Esophagus muscularis mucosa (tissue), 4 donors: ENCODE measurements at regions not wholly inside any gene's neighbourhood (a gene's known extent, or its start where the extent isn't known, plus 50 kb on each side); places are given as distances from the start of the nearest gene placed in this dataset.

Source experiments
- DNase-seq: peaks from one replicate; pipeline ENCODE4 v3.0.0-alpha.2; 2017; ENCODE audit errors: extremely low spot score
- H3K27ac ChIP-seq, 4 donors: fragments of 200-600 bp; sonication (generic); replicated peaks in 1 of 4; 1 replicate in 3 of 4; 2 replicates in 1 of 4; pipeline ENCODE4 v1.5.1; 2016 to 2019; ENCODE audit warnings: mild to moderate bottlenecking in 1 of 4
- H3K27me3 ChIP-seq, 4 donors: fragments of 200-600 bp; sonication (generic); one replicate each; pipeline versions ENCODE4 v1.5.1 to v1.6.0; 2016 to 2019
- H3K36me3 ChIP-seq, 4 donors: fragments of 200-600 bp; sonication (generic); one replicate each; pipeline ENCODE4 v1.5.1; 2016 to 2019
- H3K4me1 ChIP-seq, 4 donors: fragments of 200-600 bp; sonication (generic); one replicate each; pipeline ENCODE4 v1.5.1; 2016 to 2019
- H3K4me3 ChIP-seq, 4 donors: fragments of 200-600 bp; sonication (generic); 1 replicate in 2 of 4; 2 replicates in 2 of 4; pipeline ENCODE4 v1.5.1; 2016 to 2019; ENCODE audit warnings: mild to moderate bottlenecking in 4 of 4, moderate library complexity in 1 of 4
- H3K9me3 ChIP-seq, 4 donors: fragments of 200-600 bp; sonication (generic); 1 replicate in 3 of 4; 2 replicates in 1 of 4; pipeline ENCODE4 v1.5.1; 2016 to 2019
- CTCF ChIP-seq, 3 experiments: fragments of 200-600 bp in 2 of 3; fragments of 450-650 bp in 1 of 3; sonication (generic) in 2 of 3; IDR thresholded peaks; one replicate each; pipeline ENCODE4 v1.5.1; 2017 to 2019; ENCODE audit warnings: antibody characterized with exemption in 3 of 3, mild to moderate bottlenecking in 2 of 3, moderate library complexity in 1 of 3
- EP300 ChIP-seq: sonication (generic); formaldehyde crosslinking; IDR thresholded peaks from one replicate; pipeline ENCODE4 v1.6.1; 2017; ENCODE audit warnings: antibody characterized with exemption
- POLR2A ChIP-seq: fragments of 450-650 bp; IDR thresholded peaks from one replicate; pipeline ENCODE4 v1.6.1; 2017; ENCODE audit warnings: antibody characterized with exemption, moderate library complexity, mild to moderate bottlenecking, low read depth
- POLR2AphosphoS5 ChIP-seq, 2 donors: sonication (generic); formaldehyde crosslinking; IDR thresholded peaks; one replicate each; pipeline ENCODE4 v1.6.1; 2017; ENCODE audit warnings: antibody characterized with exemption in 2 of 2
- WGBS: methylation state at CpG from one replicate; pipeline ENCODE4 v1.1.5; 2018; 5-methylcytosine and 5-hydroxymethylcytosine counted together
- intact Hi-C: fragments of 100-400 bp; cut with DNase I; formaldehyde crosslinking; loops from one replicate; pipeline ENCODE4 v1.15.1; 2023

GRCh38 chr5:163880302-163880701 lies 374.9 kb downstream of the MAT2B start:
- H3K4me3 ChIP-seq: no peak overlapping the region
- WGBS: 88% methylated on average over 2 of the region's 2 CpGs
- DNase-seq: no peak
- no peaks in the 10 kb centered on the region for H3K36me3 ChIP-seq
- no peaks in the 10 kb centered on the region for H3K9me3 ChIP-seq
- no peak overlapping the region for H3K27ac ChIP-seq
- intact Hi-C loops: no loop called here
- no peaks in the 10 kb centered on the region for H3K4me1 ChIP-seq
- H3K27me3 ChIP-seq: no peaks in the 10 kb centered on the region
- TF ChIP-seq POLR2AphosphoS5 (IDR thresholded peaks at IDR 0.05): no peak
- TF ChIP-seq POLR2A: no peak
- no peak for TF ChIP-seq EP300
- TF ChIP-seq CTCF (IDR thresholded peaks at IDR 0.05): no peak

GRCh38 chr5:163885117-163885516 lies 379.7 kb downstream of the MAT2B start:
- no peak for DNase-seq
- H3K4me1 ChIP-seq: no peaks in the 10 kb centered on the region
- H3K27me3 ChIP-seq: no peaks in the 10 kb centered on the region
- H3K9me3 ChIP-seq: no peaks in the 10 kb centered on the region
- H3K27ac ChIP-seq: no peak overlapping the region
- H3K4me3 ChIP-seq: no peak overlapping the region
- intact Hi-C loops: no loop called here
- TF ChIP-seq POLR2A: no peak
- no peak for TF ChIP-seq CTCF (IDR thresholded peaks at IDR 0.05)
- no peak for TF ChIP-seq EP300
- no peaks in the 10 kb centered on the region for H3K36me3 ChIP-seq
- WGBS: 56% methylated on average over 2 of the region's 2 CpGs

- H3K27ac ChIP-seq: no peak overlapping the region
- TF ChIP-seq CTCF (IDR thresholded peaks at IDR 0.05) (no peak), EP300 (no peak), POLR2AphosphoS5 (IDR thresholded peaks at IDR 0.05) (no peak), POLR2A (no peak)
- intact Hi-C loops: no loop called here
- 86% methylated on average over 2 of the region's 2 CpGs for WGBS
- H3K9me3 ChIP-seq: no peaks in the 10 kb centered on the region
- no peaks in the 10 kb centered on the region for H3K36me3 ChIP-seq
- no peaks in the 10 kb centered on the region for H3K27me3 ChIP-seq
- H3K4me3 ChIP-seq: no peak overlapping the region
- DNase-seq: no peak
- no peaks in the 10 kb centered on the region for H3K4me1 ChIP-seq
These were observed 382.4 kb downstream of the MAT2B start for GRCh38 chr5:163887854-163888253.

- WGBS: 84% methylated on average over 4 of the region's 4 CpGs
- TF ChIP-seq POLR2A (no peak), CTCF (IDR thresholded peaks at IDR 0.05) (no peak), EP300 (no peak), POLR2AphosphoS5 (IDR thresholded peaks at IDR 0.05) (no peak)
These were observed 382.9 kb downstream of the MAT2B start for GRCh38 chr5:163888366-163888765.

GRCh38 chr5:163889369-163889768 lies 383.9 kb downstream of the MAT2B start:
- Histone ChIP-seq H3K27ac (no peak overlapping the region), H3K4me1 (no peaks in the 10 kb centered on the region), H3K27me3 (no peaks in the 10 kb centered on the region), H3K9me3 (no peaks in the 10 kb centered on the region), H3K4me3 (no peak overlapping the region), H3K36me3 (no peaks in the 10 kb centered on the region)
- intact Hi-C loops: no loop called here
- TF ChIP-seq POLR2A (no peak), EP300 (no peak), POLR2AphosphoS5 (IDR thresholded peaks at IDR 0.05) (no peak), CTCF (IDR thresholded peaks at IDR 0.05) (no peak)
- DNase-seq: no peak

More at GRCh38 chr5:163888366-163888765, 382.9 kb downstream of the MAT2B start:
- intact Hi-C loops: no loop called here
- no peaks in the 10 kb centered on the region for H3K27me3 ChIP-seq
- no peaks in the 10 kb centered on the region for H3K9me3 ChIP-seq
- DNase-seq: no peak
- H3K36me3 ChIP-seq: no peaks in the 10 kb centered on the region
- H3K4me3 ChIP-seq: no peak overlapping the region
- H3K27ac ChIP-seq: no peak overlapping the region
- H3K4me1 ChIP-seq: no peaks in the 10 kb centered on the region
